Keratinocyte (primary cell): ENCODE measurements at regions not wholly inside any gene's neighbourhood (a gene's known extent, or its start where the extent isn't known, plus 50 kb on each side); places are given as distances from the start of the nearest gene placed in this dataset.

Source experiments
- CTCF ChIP-seq, 3 experiments: IDR thresholded peaks in 1 of 3; conservative IDR thresholded peaks in 1 of 3; optimal IDR thresholded peaks in 1 of 3; 2 replicates in 2 of 3; 3 replicates in 1 of 3; pipeline versions ENCODE3 to v1.5.1; 2011; ENCODE audit warnings: low read length in 3 of 3, mild to moderate bottlenecking in 3 of 3, moderate library complexity in 2 of 3, control low read depth in 1 of 3, inconsistent platforms in 1 of 3; ENCODE audit not compliant: insufficient read depth in 2 of 3; ENCODE audit errors: extremely low read depth in 1 of 3
- EZH2 ChIP-seq: IDR thresholded peaks from one replicate; pipeline ENCODE4 v1.6.1; 2012; ENCODE audit warnings: inconsistent platforms, mild to moderate bottlenecking, low read length, moderate library complexity

GRCh38 chr11:28677721-28678120 is 569.5 kb downstream of the METTL15 start:
- TF ChIP-seq CTCF (optimal IDR thresholded peaks at IDR 0.05 in 1 of 3, IDR thresholded peaks at IDR 0.05 in 1 of 3, conservative IDR thresholded peaks at IDR 0.05 in 1 of 3; ENCODE audit: extremely low read depth in 1 of 3, insufficient read depth in 2 of 3, low read length in 3 of 3) (no peak), EZH2 (no peak)
